Mesenchymal stem cell (in vitro differentiated cells and primary cell): ENCODE measurements at regions not wholly inside any gene's neighbourhood (a gene's known extent, or its start where the extent isn't known, plus 50 kb on each side); places are given as distances from the start of the nearest gene placed in this dataset.

Source experiments
- DNase-seq: peaks from one replicate; pipeline ENCODE4 v3.0.0-alpha.2; 2013
- H2AFZ ChIP-seq: one replicate; pipeline ENCODE4 v1.6.1; 2013; ENCODE audit warnings: low read depth, mild to moderate bottlenecking, control low read depth, inconsistent platforms, low read length, moderate library complexity
- H2AK5ac ChIP-seq: 2 replicates; pipeline ENCODE4 v1.6.1; 2013; ENCODE audit warnings: low read length, moderate library complexity, mild to moderate bottlenecking, inconsistent platforms; ENCODE audit not compliant: severe bottlenecking
- H2BK120ac ChIP-seq: one replicate; pipeline ENCODE4 v1.6.1; 2013; ENCODE audit warnings: low read depth, mild to moderate bottlenecking, inconsistent platforms, low read length, moderate library complexity
- H2BK12ac ChIP-seq, 2 experiments: one replicate each; pipeline ENCODE4 v1.6.1; 2013; ENCODE audit warnings: inconsistent platforms in 2 of 2, low read length in 2 of 2, mild to moderate bottlenecking in 2 of 2, moderate library complexity in 2 of 2, control low read depth in 1 of 2
- H2BK15ac ChIP-seq: one replicate; pipeline ENCODE4 v1.6.1; 2013; ENCODE audit warnings: mild to moderate bottlenecking, low read depth, inconsistent platforms; ENCODE audit not compliant: poor library complexity, severe bottlenecking
- H2BK5ac ChIP-seq: 2 replicates; pipeline ENCODE4 v1.6.1; 2013; ENCODE audit warnings: low read depth, mild to moderate bottlenecking, low read length, control low read depth, inconsistent platforms; ENCODE audit not compliant: poor library complexity, severe bottlenecking
- H3K14ac ChIP-seq, 2 experiments: one replicate each; pipeline ENCODE4 v1.6.1; 2013; ENCODE audit warnings: inconsistent platforms in 2 of 2, low read length in 2 of 2, control low read depth in 1 of 2, mild to moderate bottlenecking in 1 of 2, moderate library complexity in 1 of 2
- H3K18ac ChIP-seq, 2 experiments: one replicate each; pipeline ENCODE4 v1.6.1; 2013; ENCODE audit warnings: inconsistent platforms in 2 of 2, low read length in 2 of 2, control low read depth in 1 of 2, low read depth in 1 of 2, mild to moderate bottlenecking in 1 of 2
- H3K23ac ChIP-seq, 2 experiments: one replicate each; pipeline ENCODE4 v1.6.1; 2013; ENCODE audit warnings: inconsistent platforms in 2 of 2, low read length in 2 of 2, mild to moderate bottlenecking in 2 of 2, moderate library complexity in 2 of 2, control low read depth in 1 of 2
- H3K27ac ChIP-seq: 2 replicates; pipeline ENCODE4 v1.5.1; 2013; ENCODE audit warnings: mild to moderate bottlenecking, moderate library complexity, low read length, control low read depth, inconsistent platforms; ENCODE audit not compliant: poor library complexity, severe bottlenecking
- H3K27me3 ChIP-seq, 2 experiments: 2 replicates each; pipeline versions ENCODE4 v1.6.1 to v1.7.0; 2013; ENCODE audit warnings: low read length in 2 of 2, mild to moderate bottlenecking in 2 of 2, moderate library complexity in 2 of 2, control low read depth in 1 of 2, inconsistent platforms in 1 of 2; ENCODE audit not compliant: control insufficient read depth in 1 of 2, insufficient read depth in 1 of 2
- H3K36me3 ChIP-seq, 2 experiments: 2 replicates each; pipeline versions ENCODE4 v1.6.1 to v1.7.0; 2013; ENCODE audit warnings: low read length in 2 of 2, control low read depth in 1 of 2, inconsistent platforms in 1 of 2, low read depth in 1 of 2, mild to moderate bottlenecking in 1 of 2; ENCODE audit not compliant: insufficient read depth in 2 of 2, control insufficient read depth in 1 of 2
- H3K4ac ChIP-seq, 2 experiments: one replicate each; pipeline ENCODE4 v1.6.1; 2013; ENCODE audit warnings: inconsistent platforms in 2 of 2, low read length in 2 of 2, mild to moderate bottlenecking in 2 of 2, moderate library complexity in 2 of 2, control low read depth in 1 of 2, low read depth in 1 of 2
- H3K4me1 ChIP-seq: 2 replicates; pipeline ENCODE4 v1.6.1; 2013; ENCODE audit warnings: low read depth, low read length, control low read depth; ENCODE audit not compliant: control insufficient read depth, insufficient read depth
- H3K4me2 ChIP-seq: 2 replicates; pipeline ENCODE4 v1.6.1; 2013; ENCODE audit warnings: low read length, mild to moderate bottlenecking, inconsistent platforms; ENCODE audit not compliant: poor library complexity, severe bottlenecking
- H3K4me3 ChIP-seq, 2 experiments: 2 replicates each; pipeline versions ENCODE4 v1.5.1 to v1.7.0; 2013; ENCODE audit warnings: low read length in 2 of 2, mild to moderate bottlenecking in 2 of 2, control low read depth in 1 of 2, low read depth in 1 of 2; ENCODE audit not compliant: insufficient read depth in 1 of 2
- H3K79me1 ChIP-seq: replicated peaks from 2 replicates; pipeline ENCODE4 v1.6.1; 2013; ENCODE audit warnings: mild to moderate bottlenecking, control low read depth, low read length, inconsistent platforms; ENCODE audit not compliant: poor library complexity, severe bottlenecking
- H3K9ac ChIP-seq: 2 replicates; pipeline ENCODE4 v1.7.0; 2013; ENCODE audit warnings: mild to moderate bottlenecking, low read length, moderate library complexity
- H3K9me3 ChIP-seq: 2 replicates; pipeline ENCODE4 v1.7.0; 2013; ENCODE audit warnings: mild to moderate bottlenecking, low read length; ENCODE audit not compliant: control insufficient read depth
- H4K8ac ChIP-seq: one replicate; pipeline ENCODE4 v1.6.1; 2013; ENCODE audit warnings: inconsistent platforms, mild to moderate bottlenecking, low read length, moderate library complexity
- H4K91ac ChIP-seq: one replicate; pipeline ENCODE4 v1.6.1; 2013; ENCODE audit warnings: mild to moderate bottlenecking, low read length, inconsistent platforms
- WGBS: methylation state at CpG from one replicate; pipeline ENCODE4 v1.1.7; 2013; ENCODE audit warnings: mixed read lengths; 5-methylcytosine and 5-hydroxymethylcytosine counted together

DNA sequence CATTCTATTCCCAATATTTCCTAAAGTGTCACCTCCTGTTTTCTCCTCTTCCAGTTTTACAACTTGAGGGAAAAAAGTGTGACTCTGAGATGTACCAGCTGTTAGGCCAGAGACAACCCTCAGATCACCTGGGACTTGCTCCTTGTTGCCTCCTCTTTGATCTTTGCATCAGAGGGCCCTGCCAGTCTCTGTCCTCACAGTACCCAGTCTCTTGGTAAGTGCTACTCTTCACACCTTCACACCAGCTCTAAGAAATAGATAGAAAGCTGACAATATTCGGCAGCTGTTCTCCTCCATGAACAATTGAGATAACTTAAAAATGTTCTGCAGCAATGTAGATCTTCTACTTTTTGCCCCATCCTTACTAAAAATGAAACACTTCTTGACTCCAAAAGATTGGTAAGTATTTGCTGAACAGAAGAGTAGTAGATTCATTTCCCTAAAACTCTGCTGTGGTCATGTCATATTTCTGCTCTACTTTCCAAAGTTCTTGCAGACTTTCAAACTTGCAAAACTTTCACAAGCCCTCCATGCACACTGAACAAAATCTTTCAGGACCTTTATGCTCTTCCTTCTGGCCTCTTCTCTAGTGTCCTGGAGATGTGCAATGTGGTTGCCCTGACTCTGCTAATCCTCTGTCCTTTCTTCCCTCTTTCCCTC, 188.6 kb downstream of the SNX18 start:
- no CpG with 5 or more reads among the region's 1 CpG for WGBS
- Histone ChIP-seq H2AFZ (no peak overlapping the region), H2AK5ac (no peak overlapping the region), H3K23ac (no peak overlapping the region), H4K8ac (no peak overlapping the region), H4K91ac (no peak overlapping the region), H2BK120ac (no peak overlapping the region), H3K4me1 (peaks cover 6% of the 10 kb centered on the region), H3K14ac (no peak overlapping the region), H2BK5ac (no peak overlapping the region), H3K9me3 (no peaks in the 10 kb centered on the region), H3K4me2 (no peak overlapping the region), H2BK12ac (peak overlapping the region; percentile 29 to 67), H3K4ac (no peak overlapping the region), H2BK15ac (no peak overlapping the region), H3K18ac (peak overlapping the region in 1 of 2 experiments; percentile 21), H3K27me3 (no peaks in the 10 kb centered on the region), H3K27ac (no peak overlapping the region), H3K4me3 (no peak overlapping the region), H3K79me1 (no peaks in the 10 kb centered on the region), H3K36me3 (no peaks in the 10 kb centered on the region), H3K9ac (no peak overlapping the region)
- no peak for DNase-seq

DNA sequence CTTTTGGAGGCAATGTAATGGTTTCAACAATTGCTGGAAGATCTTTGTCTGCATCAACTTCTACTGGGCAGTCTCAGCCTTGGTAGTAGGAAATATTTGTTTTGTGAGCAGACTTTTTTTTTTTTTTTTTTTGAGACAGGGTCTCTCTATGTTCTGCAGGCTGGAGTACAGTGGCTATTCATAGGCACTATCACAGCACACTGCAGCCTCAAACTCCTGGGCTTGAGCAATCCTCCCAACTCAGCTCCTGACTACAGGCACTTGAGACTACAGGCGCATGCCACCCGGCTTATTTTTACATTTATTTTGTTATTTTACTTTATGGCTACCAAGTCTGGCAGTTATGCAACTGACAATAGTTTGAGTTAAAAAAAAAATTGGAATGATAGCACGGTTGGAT, 187.3 kb downstream of the SNX18 start:
- no peaks in the 10 kb centered on the region for H3K79me1 ChIP-seq
- H3K27ac ChIP-seq, result no peak overlapping the region
- peaks cover 6% of the 10 kb centered on the region for H3K4me1 ChIP-seq
- H2BK120ac ChIP-seq, result no peak overlapping the region
- no peak overlapping the region for H2BK12ac ChIP-seq
- H2BK5ac ChIP-seq, result no peak overlapping the region
- no peak overlapping the region for H2AFZ ChIP-seq
- H3K4ac ChIP-seq, result no peak overlapping the region
- H3K14ac ChIP-seq, result no peak overlapping the region
- H3K27me3 ChIP-seq, result no peaks in the 10 kb centered on the region
- no peak overlapping the region for H3K4me2 ChIP-seq
- no peaks in the 10 kb centered on the region for H3K36me3 ChIP-seq
- no peak overlapping the region for H4K8ac ChIP-seq
- whole genome bisulfite sequencing, result 92% methylated on average over 1 of the region's 3 CpGs
- H3K4me3 ChIP-seq, result no peak overlapping the region
- no peak overlapping the region for H3K18ac ChIP-seq
- no peak overlapping the region for H3K23ac ChIP-seq
- no peaks in the 10 kb centered on the region for H3K9me3 ChIP-seq
- no peak overlapping the region for H4K91ac ChIP-seq
- no peak overlapping the region for H2BK15ac ChIP-seq
- H2AK5ac ChIP-seq, result no peak overlapping the region
- H3K9ac ChIP-seq, result no peak overlapping the region
- peak; percentile 42 for DNase-seq

DNA sequence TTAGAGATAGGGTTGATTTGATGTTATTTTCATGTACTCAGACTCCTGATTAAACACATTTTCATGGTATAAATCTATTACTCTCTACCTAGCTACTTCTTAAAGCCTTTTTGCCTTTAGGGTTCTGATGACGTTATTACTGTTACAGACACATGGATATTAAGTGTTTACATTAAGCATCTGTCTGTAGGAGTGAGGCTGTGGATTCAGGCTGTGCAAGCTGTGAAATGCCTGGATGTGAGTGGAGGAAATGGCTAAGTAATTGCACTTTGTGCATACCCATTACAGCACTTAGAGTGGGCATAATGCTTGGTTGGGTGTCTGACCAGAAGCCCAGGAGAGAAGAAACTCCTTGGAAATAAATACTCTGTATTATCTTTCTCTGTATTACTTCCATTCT, 186.8 kb downstream of the SNX18 start:
- Histone ChIP-seq H3K23ac (no peak overlapping the region), H4K8ac (no peak overlapping the region), H2AFZ (no peak overlapping the region), H3K27me3 (no peaks in the 10 kb centered on the region), H2BK5ac (no peak overlapping the region), H2BK12ac (no peak overlapping the region), H3K9ac (peak overlapping the region; percentile 74), H2BK15ac (no peak overlapping the region), H2AK5ac (no peak overlapping the region), H3K4me1 (peaks cover 6% of the 10 kb centered on the region), H3K9me3 (no peaks in the 10 kb centered on the region), H3K36me3 (no peaks in the 10 kb centered on the region), H3K27ac (no peak overlapping the region), H4K91ac (no peak overlapping the region), H3K4me3 (no peak overlapping the region), H3K18ac (no peak overlapping the region), H2BK120ac (no peak overlapping the region), H3K79me1 (no peaks in the 10 kb centered on the region), H3K4me2 (no peak overlapping the region), H3K14ac (no peak overlapping the region), H3K4ac (no peak overlapping the region)
- 22% methylated on average over 1 of the region's 1 CpG for WGBS
- peak; percentile 77 for DNase-seq

DNA sequence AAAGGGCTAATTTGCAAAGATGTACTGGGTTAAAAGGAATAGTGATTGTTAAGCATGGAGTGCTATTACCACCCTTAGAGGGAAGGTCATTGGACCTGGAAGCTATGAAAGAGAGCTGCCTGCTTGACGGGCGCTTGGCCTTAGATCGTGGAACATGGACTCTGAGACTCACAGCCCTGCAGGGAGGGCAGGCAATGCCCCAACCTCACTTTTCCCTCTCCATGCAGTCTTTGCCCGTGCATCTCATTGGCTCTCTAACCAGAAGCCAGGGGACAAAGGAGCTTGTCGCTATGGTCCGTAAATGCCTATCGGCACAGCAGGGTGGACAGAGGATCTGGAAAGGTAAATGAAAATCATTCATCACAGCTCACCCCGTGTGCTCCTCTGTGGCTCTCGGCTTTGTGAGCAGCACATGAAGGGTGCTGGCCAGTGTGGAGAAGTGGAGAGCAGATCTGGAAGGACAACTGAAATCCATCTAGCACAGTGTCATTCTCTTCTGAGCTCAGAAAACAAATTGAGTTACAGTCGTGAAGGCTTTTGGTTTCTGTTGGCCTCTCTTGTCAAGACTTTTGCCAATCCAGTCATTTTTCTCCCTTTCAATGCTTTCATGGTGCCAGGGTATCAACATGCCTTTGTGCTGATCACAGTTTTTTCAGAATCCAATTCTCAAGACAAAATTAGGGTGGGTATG, 186.2 kb downstream of the SNX18 start:
- no peak overlapping the region for H3K4me2 ChIP-seq
- no peak overlapping the region for H3K23ac ChIP-seq
- peak overlapping the region; percentile 31 to 67 for H3K18ac ChIP-seq
- peak overlapping the region; percentile 71 for H2BK15ac ChIP-seq
- H3K4me1 ChIP-seq, result peaks cover 6% of the 10 kb centered on the region
- peak; percentile 22 for DNase-seq
- no peaks in the 10 kb centered on the region for H3K79me1 ChIP-seq
- peak overlapping the region; percentile 13 to 76 for H2BK12ac ChIP-seq
- no peak overlapping the region for H3K27ac ChIP-seq
- peak overlapping the region in 1 of 2 experiments; percentile 61 for H3K4me3 ChIP-seq
- peak overlapping the region in 1 of 2 experiments; percentile 57 for H3K14ac ChIP-seq
- no peaks in the 10 kb centered on the region for H3K27me3 ChIP-seq
- no peaks in the 10 kb centered on the region for H3K36me3 ChIP-seq
- no peak overlapping the region for H2AK5ac ChIP-seq
- no peak overlapping the region for H2AFZ ChIP-seq
- peak overlapping the region; percentile 87 for H4K91ac ChIP-seq
- WGBS, result 86% methylated on average over 10 of the region's 10 CpGs
- peak overlapping the region; percentile 41 for H4K8ac ChIP-seq
- peak overlapping the region; percentile 39 for H2BK120ac ChIP-seq
- no peaks in the 10 kb centered on the region for H3K9me3 ChIP-seq
- H3K9ac ChIP-seq, result peak overlapping the region; percentile 74
- no peak overlapping the region for H2BK5ac ChIP-seq
- H3K4ac ChIP-seq, result peak overlapping the region; percentile 77 to 88
